Uterus (tissue), 3 donors: ENCODE measurements at regions not wholly inside any gene's neighbourhood (a gene's known extent, or its start where the extent isn't known, plus 50 kb on each side); places are given as distances from the start of the nearest gene placed in this dataset.

Source experiments
- DNase-seq, 2 donors: peaks; one replicate each; pipeline ENCODE4 v3.0.0-alpha.2; 2019 to 2020
- H3K27ac ChIP-seq, 2 donors: fragments of 200-600 bp; sonication (generic); 1 replicate in 1 of 2; 2 replicates in 1 of 2; pipeline ENCODE4 v1.5.1; 2016 to 2018
- H3K27me3 ChIP-seq, 2 donors: fragments of 200-600 bp; sonication (generic); one replicate each; pipeline ENCODE4 v1.5.1; 2018 to 2019; ENCODE audit warnings: control low read depth in 1 of 2
- H3K36me3 ChIP-seq, 2 donors: fragments of 200-600 bp; sonication (generic); one replicate each; pipeline ENCODE4 v1.5.1; 2019; ENCODE audit warnings: control low read depth in 1 of 2
- H3K4me1 ChIP-seq, 2 donors: fragments of 200-600 bp; sonication (generic); one replicate each; pipeline ENCODE4 v1.5.1; 2018 to 2019; ENCODE audit warnings: control low read depth in 1 of 2
- H3K4me3 ChIP-seq, 2 donors: fragments of 200-600 bp; sonication (generic); 1 replicate in 1 of 2; 2 replicates in 1 of 2; pipeline ENCODE4 v1.5.1; 2018 to 2019; ENCODE audit warnings: mild to moderate bottlenecking in 1 of 2
- H3K9me3 ChIP-seq, 2 donors: fragments of 200-600 bp; sonication (generic); one replicate each; pipeline ENCODE4 v1.5.1; 2019; ENCODE audit warnings: control low read depth in 1 of 2
- POLR2A ChIP-seq, 2 donors: fragments of 450-650 bp; IDR thresholded peaks; one replicate each; pipeline ENCODE4 v1.6.1; 2016; ENCODE audit warnings: antibody characterized with exemption in 2 of 2, mild to moderate bottlenecking in 1 of 2, moderate library complexity in 1 of 2
- intact Hi-C: fragments of 100-400 bp; cut with DNase I; formaldehyde crosslinking; loops from one replicate; pipeline ENCODE4 v1.15.1; 2023; ENCODE audit warnings: low total_unique reads
- TF ChIP-seq, protein P1 (sequence below), 4 experiments: fragments of 200-600 bp in 2 of 4; fragments of 450-650 bp in 2 of 4; sonication (generic) in 2 of 4; IDR thresholded peaks; one replicate each; pipeline ENCODE4 v1.5.1; 2016 to 2019; ENCODE audit warnings: antibody characterized with exemption in 4 of 4, mild to moderate bottlenecking in 2 of 4, moderate library complexity in 1 of 4
- donor health status: DM: yes; HTN: yes; CAD: no.

DNA sequence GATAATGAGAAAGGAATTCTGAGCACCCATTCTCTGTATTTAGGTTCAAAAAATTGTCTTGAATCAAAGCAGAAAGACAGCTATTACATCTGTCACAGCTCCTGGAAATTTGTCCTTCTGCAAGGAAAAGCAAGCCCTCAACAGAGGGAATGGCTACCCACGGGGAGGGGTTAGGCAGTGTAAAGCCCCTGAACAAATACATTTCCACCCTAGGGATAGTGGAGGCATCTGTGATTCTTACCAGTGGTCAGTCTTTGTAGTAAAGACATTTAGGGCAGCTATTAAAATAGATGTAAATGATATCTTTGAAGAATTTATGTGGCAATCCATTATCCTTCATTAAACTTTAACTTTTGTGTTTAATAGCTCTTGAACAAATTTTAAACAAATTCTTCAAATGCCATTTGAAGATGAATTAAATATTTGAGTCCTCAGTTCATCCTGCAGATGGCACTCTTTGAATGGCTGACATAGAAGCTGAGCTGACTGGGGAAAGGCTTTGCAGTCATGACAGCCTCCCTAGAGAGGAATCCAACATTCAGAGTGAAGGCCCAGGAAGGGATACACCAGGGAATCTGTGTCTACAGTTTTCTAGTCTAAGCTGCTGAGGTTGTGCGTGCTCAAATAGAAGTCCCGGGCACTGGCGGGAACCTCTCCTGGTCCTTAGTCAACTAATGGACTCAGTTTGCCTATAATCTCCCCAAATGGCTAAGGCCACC lies 359.7 kb upstream of the ROPN1 start:
- intact Hi-C loops, result no loop called here

DNA sequence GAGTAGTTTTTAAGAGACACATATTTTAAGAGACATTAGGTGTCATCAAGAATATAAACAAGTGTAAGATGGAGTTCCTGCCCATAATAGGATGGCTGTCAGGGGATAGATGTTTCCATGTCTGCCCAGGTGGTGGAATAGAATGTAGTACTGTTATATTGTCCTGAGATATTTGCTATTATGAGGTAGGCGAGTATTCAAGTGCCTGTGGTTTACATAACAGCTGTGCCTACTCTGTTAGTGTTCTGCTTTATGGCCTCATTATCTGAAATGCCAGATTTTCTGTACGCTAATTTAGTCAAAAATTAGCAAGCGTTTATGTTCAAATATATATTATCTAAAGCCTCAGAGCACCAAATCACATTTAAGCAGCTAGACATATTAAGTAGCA lies 360.2 kb upstream of the ROPN1 start:
- no peak for DNase-seq
- no peaks in the 10 kb centered on the region for H3K9me3 ChIP-seq
- no peak for TF ChIP-seq POLR2A (IDR thresholded peaks at IDR 0.05)
- TF ChIP-seq, protein P1, sequence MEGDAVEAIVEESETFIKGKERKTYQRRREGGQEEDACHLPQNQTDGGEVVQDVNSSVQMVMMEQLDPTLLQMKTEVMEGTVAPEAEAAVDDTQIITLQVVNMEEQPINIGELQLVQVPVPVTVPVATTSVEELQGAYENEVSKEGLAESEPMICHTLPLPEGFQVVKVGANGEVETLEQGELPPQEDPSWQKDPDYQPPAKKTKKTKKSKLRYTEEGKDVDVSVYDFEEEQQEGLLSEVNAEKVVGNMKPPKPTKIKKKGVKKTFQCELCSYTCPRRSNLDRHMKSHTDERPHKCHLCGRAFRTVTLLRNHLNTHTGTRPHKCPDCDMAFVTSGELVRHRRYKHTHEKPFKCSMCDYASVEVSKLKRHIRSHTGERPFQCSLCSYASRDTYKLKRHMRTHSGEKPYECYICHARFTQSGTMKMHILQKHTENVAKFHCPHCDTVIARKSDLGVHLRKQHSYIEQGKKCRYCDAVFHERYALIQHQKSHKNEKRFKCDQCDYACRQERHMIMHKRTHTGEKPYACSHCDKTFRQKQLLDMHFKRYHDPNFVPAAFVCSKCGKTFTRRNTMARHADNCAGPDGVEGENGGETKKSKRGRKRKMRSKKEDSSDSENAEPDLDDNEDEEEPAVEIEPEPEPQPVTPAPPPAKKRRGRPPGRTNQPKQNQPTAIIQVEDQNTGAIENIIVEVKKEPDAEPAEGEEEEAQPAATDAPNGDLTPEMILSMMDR (IDR thresholded peaks at IDR 0.05), result no peak
- H3K27ac ChIP-seq, result no peak overlapping the region
- H3K4me3 ChIP-seq, result no peak overlapping the region
- intact Hi-C loops, result no loop called here
- no peaks in the 10 kb centered on the region for H3K36me3 ChIP-seq
- H3K4me1 ChIP-seq, result no peaks in the 10 kb centered on the region
- no peaks in the 10 kb centered on the region for H3K27me3 ChIP-seq

More for the DNA sequence above, 359.7 kb upstream of the ROPN1 start:
- no peaks in the 10 kb centered on the region for H3K27me3 ChIP-seq
- no peak for DNase-seq
- H3K4me3 ChIP-seq, result no peak overlapping the region
- H3K4me1 ChIP-seq, result no peaks in the 10 kb centered on the region
- H3K9me3 ChIP-seq, result no peaks in the 10 kb centered on the region
- TF ChIP-seq POLR2A (IDR thresholded peaks at IDR 0.05), result no peak
- TF ChIP-seq, protein P1 (IDR thresholded peaks at IDR 0.05), result peak; percentile 30 to 58 (median 46)
- no peak overlapping the region for H3K27ac ChIP-seq
- no peaks in the 10 kb centered on the region for H3K36me3 ChIP-seq

DNA sequence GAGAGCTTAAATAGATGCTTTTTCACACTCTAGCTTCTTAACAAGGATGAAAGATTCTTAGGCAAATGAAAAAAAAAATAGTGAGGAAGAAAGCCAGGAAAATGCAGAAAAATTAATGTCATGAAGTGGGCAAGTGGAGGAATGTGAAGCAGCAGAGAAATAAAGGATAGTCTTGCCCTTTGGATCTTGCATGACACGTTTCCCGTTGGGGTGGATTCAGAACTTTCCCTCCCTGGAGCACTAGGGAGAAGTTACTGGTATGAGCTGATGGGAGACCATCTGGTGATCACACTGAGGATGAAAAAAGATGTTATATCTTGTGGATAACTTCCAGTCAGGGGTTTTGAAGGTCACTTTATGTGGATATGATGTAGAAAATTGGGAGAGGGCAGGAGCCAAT lies 361.8 kb upstream of the ROPN1 start:
- no peak for TF ChIP-seq POLR2A (IDR thresholded peaks at IDR 0.05)
- TF ChIP-seq, protein P1 (IDR thresholded peaks at IDR 0.05), result no peak
- no peak for DNase-seq
- no peaks in the 10 kb centered on the region for H3K9me3 ChIP-seq
- intact Hi-C loops, result no loop called here
- H3K4me3 ChIP-seq, result no peak overlapping the region
- H3K27ac ChIP-seq, result no peak overlapping the region
- no peaks in the 10 kb centered on the region for H3K27me3 ChIP-seq
- H3K4me1 ChIP-seq, result no peaks in the 10 kb centered on the region
- no peaks in the 10 kb centered on the region for H3K36me3 ChIP-seq

DNA sequence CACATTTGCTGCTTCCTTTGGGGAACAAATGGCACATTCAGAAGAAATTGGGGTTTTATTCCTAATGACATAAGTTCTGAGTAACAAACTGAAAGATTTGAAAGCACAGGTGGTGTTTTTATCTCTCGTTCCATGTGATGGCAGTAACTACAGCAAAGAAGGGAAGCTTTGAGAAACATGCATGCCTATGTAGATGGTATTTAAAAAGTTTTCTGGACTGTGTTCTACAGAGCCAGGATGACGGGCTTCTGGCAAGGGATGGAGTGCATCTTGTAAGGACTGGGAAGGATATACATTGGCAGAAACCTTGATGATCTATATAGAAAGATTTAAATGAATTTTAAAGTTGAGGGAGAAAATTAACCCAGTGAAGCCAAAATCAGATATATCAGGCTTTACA lies 362.2 kb upstream of the ROPN1 start:
- DNase-seq, result no peak
- no peaks in the 10 kb centered on the region for H3K9me3 ChIP-seq
- H3K27me3 ChIP-seq, result no peaks in the 10 kb centered on the region
- TF ChIP-seq, protein P1 (IDR thresholded peaks at IDR 0.05), result no peak
- no peak for TF ChIP-seq POLR2A (IDR thresholded peaks at IDR 0.05)
- H3K27ac ChIP-seq, result no peak overlapping the region
- H3K36me3 ChIP-seq, result no peaks in the 10 kb centered on the region
- intact Hi-C loops, result no loop called here
- H3K4me3 ChIP-seq, result no peak overlapping the region
- no peaks in the 10 kb centered on the region for H3K4me1 ChIP-seq

DNA sequence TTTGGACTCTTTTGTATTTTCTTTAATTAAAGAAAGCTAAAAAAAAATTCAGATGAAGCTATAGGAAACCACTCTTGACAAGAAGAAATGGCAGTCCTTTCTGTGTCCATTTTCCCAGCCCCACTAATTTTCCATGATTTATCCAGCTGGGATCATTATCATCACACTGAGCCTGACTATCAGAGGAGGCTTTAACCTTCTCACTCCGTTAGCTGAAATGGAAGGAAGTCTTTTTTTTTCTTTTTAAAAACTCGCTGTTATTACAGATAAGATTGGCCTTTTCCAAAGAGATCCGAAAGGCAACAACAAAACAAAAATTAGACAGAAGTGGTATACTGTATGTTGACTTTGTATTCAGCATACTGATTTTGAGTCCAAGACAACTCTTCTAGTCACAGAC lies 366.2 kb upstream of the ROPN1 start:
- intact Hi-C loops, result no loop called here
- H3K4me1 ChIP-seq, result no peaks in the 10 kb centered on the region
- DNase-seq, result no peak

More for the DNA sequence above, 366.2 kb upstream of the ROPN1 start:
- Histone ChIP-seq H3K36me3 (no peaks in the 10 kb centered on the region), H3K9me3 (no peaks in the 10 kb centered on the region), H3K4me3 (no peak overlapping the region), H3K27ac (no peak overlapping the region), H3K27me3 (no peaks in the 10 kb centered on the region)
- TF ChIP-seq, protein P1 (IDR thresholded peaks at IDR 0.05), result no peak
- TF ChIP-seq POLR2A (IDR thresholded peaks at IDR 0.05), result no peak
